NCI-H446 (cell line): ENCODE measurements at regions not wholly inside any gene's neighbourhood (a gene's known extent, or its start where the extent isn't known, plus 50 kb on each side); places are given as distances from the start of the nearest gene placed in this dataset.

Experiments used
- DNase-seq, 2 experiments: peaks; one replicate each; lab custom pipeline; 2025; lab: John Stamatoyannopoulos, UW

DNA sequence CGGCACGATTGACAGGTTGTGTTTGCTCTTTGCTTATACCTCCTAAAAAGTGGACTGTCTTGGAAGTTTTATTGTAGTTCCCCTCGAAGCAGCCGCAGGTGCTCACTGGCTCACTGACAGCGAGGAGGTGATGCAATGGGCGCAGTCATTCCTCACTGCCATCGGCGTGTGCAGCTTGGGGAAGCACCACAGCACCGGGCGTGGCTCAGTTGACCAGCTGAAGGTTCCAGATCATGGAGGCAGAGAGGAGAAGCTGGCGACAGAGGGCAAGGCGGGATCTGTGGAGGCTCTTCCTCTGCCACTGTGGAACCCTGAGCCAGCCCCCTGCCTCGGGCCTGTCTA is 72.1 kb upstream of the TNRC6C start:
- no peak for DNase-seq

DNA sequence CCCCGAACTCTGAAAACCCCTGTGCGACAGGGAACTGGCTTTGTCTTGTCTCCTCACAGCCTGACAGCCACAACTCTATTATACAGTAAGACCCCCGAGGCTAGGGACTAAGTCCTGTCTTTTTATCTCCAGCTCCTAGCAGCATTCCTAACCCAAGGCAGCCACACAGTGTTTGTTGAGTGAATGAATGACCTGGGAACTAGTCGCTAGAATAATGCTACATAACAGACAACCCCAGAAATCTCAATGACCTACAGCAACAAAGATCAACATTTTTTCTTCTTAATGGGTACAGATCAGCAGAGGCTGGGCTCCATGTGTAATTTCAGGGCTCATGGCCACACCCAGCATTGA is 71.4 kb upstream of the TNRC6C start:
- DNase-seq, result no peak

DNA sequence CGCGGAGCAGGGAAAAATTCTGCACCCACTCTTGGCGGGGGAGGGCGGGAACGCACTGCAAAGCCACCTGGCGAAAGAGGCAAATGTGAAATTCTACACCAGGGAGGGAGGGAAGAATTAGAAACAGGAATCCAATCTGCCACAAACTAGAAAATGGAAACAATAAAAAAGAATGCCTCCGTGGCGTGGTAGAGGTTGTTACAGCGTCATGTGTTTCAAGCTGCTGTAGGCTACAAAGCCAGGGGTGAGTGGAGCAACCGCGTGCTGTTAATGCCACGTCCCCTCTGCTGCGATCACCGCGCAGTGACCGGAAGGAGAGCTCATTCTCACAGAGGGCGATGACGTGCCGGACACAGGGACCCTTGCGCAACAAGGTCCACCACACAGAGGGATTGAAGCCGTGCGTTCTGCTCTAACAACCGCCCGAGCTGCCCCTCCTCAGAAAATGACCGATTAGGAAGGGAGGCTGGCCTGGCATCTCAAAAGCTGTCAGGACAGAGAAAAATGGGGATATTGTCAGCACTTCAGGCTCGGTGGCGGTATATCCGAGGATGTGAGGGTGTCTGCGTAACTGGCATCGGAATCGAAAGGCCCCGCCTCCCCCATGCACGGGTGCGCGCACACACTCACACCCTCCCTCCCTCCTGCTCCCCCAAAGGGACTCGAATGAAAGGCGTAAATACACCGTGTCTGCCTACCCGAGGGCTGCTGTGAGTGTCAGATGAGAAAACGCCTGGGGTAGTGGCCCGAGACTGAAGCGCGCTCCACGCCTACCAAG is 70.8 kb upstream of the TNRC6C start:
- no peak for DNase-seq

DNA sequence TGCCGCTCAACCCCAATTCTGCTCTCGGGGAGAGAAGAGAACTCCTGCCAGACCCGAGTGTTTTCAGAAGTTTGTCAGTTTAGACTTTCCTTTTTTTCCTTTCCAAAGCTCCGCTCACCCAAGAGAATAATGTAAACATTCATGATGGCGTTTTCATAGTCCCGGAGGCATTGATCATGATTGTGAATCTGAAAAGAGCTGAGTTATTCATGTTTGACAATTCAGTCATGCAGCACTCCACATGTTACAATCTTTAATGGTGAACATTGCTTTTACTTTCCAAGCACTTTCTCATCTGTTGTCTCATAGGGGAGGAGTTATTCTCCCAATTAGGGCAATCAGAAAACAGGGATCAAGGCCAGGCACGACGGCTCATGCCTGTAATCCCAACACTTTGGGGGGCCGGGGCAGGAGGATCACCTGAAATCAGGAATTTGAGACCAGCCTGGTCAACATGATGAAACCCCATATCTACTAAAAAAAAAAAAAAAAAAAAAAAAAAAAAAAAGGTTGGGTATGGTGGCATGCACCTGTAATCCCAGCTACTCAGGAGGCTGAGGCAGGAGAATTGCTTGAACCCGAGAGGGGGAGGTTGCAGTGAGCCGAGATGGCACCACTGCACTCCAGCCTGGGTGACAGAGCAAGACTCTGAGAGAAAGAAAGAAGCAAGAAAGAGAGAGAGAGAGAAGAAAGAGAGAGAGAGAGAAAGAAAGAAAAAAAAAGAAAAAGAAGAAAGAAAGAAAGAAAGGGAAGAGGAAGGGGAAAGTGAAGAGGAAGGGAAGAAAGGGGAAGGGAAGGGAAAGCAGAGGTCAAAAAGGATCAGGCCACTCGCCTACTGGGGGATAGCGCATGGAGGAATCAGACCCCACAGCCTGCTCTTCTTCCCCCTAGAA is 70.0 kb upstream of the TNRC6C start:
- no peak for DNase-seq

DNA sequence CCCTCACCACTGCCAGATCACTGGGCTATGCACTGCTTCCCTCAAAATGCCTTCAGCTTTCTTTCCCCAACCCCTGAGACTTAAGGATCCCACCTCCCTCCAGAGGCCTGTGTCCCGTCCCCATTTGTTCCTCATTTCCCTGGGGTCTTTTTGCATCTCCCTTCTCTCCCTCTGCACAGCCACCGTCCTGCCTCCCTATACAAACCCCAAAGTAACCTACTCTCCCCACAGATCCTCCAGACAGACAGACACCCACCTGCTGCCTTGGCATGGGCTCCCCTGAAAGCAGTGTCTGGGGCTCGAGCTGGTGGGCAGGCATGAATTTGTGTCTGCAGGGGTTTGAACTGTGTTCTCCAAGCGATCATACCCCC is 69.4 kb upstream of the TNRC6C start:
- no peak for DNase-seq

DNA sequence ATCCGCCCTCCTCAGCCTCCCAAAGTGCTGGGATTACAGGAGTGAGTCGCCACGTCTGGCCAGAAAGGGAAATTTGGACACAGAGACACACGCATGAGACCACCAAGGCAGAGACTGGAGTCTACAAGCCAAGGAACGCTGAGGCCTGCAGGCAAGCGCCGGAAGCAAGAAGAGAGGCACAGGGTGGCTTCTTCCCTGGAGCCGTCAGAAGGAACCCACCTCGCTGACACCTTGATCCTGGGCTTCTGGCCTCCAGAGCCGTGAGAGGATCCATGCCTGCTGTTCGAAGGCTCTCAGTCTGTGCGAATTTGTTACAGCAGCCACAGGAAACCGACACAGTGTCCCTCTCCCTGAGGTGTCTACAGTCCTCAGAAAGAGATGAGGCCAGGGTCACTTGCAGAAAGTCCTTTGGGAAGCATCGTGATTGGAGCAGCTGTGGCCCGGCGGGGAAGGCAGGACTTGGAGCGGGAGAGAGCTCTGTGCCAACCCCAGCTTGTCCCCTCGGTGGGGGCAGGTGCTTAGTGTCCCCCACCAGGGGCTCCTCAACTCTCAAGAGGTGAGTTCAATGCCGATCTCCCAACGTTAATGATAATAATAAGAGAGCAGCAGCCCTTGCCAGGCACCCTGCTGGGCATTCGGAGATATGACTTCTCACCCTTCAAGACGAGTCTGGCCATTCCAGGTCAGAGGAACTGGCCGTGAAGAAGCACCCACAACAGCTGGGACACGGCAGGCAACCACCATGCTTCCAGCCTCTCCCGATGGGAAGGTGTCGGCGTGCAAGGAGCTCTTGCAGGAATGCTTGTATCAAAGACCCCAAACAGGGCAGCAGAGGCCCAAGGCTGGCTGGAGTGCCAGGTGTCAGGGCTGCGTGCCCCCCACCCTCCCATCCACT is 68.4 kb upstream of the TNRC6C start:
- no peak for DNase-seq

DNA sequence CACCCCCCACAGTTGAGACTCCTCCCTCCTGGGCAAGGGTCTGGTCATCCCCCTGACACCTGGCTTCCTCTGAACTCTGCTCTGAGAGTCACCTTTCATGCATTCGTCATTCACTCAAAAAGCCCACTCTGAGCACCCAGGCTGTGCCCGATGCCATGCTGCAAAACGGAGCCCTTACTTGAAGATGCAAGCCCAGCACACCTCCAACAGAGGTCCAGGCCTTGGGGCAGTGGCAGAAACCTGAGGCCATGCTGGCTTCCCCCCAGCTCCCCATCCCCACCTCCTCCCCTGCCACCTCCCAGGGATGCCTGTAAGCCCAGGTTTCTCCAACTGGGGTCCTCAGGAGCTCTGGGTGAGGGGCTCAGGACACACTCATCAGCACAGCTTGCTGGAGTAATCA is 67.7 kb upstream of the TNRC6C start:
- DNase-seq, result no peak

DNA sequence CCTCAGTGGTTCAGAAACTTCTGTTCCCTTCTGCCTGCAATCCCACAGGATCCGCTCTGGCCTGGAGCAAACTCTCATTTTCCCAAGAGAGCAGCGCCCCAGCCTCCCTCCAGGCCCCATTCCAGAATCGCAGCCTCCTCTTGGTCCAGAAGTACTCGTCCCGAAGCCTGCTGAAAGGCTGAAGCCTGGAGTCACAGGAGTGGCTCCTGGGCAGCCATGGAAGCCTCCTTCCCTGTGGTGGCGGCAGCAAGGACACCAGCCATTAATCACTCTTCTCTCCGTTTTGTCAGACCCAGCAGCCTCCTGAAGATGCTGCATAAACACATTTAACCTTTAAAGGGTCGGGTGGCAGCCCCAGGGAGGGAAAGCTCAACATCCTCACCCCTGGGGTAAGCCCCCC is 66.9 kb upstream of the TNRC6C start:
- no peak for DNase-seq

DNA sequence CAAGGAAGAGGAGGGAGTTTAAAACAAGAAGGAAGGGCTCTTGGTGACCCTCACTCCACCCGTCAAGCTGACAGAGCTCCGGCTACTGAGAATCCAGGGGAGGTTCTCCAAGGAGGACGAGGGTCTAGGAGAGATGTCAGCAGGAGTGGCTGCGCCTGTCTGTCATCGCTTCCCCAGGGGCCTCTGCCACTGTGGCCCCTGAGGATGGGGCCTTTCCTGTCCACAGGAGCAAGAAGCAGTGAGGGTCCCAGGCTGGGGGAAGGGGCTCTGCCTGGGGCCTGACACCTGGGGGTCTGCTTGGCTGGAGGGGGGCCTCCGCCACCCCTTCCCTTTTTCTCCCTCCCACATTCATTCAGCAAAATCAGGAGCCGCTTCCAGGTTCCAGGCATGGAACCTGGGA is 66.5 kb upstream of the TNRC6C start:
- no peak for DNase-seq

DNA sequence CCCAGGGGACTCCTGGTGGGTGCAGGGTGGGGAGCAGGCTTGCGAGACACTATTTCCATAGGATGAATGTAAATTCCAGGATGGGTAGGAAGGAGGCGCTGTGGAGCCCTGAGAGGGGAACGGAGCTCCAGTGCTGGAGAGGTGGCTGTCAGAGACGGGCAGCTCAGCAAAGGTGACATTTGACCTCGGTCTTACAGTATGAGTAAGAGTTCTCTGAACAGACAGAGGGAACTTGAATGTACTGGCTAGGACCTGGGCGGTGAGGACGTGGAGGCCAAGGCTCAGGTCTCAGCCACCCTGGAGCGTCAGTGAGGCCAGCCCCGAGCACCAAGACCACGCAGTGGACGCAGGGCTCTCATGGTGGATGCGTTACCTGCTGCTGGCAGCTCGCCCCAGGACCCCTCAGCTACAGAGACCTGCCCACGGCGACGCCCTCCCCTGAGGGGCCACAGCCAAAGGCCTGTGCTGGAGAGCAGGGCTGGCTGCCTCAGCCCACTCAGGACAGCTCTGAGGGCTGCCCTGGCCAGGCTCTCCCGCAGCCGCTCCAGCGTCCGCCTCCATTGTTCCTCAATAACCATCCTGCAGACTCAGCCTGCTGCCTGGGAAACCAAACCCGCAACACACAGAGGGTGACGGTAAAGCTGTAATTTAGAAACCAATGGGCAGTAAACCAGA is 65.9 kb upstream of the TNRC6C start:
- no peak for DNase-seq

DNA sequence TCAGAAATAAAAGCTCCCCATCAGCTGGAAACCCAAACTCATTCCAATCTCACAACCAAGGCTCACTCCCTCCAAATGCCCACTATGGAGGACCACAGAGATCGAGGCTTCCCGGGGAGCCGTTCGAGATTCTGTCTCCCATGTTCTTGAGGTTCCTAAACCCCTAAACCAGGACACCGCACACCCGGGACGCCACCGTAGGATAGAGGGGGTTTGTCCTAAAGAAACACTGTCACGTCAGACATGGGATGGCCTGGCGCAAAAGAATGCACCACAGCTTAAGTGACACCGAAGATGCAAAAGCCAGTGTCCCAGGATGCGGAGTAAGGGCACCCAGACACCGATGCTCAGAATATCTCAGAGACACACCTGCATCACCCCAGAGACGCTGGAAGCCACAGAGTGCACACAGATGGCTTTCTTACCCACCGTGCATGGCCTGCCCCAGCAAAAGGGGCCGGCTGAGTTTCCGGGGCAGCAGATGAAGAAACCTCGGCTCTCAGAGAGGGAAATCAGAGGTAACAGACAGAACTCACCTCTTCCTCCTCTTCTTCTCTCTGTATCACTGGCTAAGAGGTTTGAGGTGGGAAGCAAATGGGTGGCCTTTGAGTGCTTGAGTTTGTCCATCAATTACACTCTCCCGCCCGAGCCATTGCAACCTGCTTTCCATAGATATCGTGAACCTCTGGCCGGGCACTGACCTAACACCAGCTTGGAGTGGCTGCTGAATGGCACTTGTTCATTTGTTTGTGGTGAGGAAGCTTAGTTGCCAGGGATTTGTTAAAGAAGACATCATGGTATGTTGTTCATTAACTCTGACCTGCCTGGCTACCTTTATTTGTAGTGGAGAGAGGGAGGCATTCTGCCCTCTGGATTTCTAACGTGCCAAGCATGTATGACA is 65.1 kb upstream of the TNRC6C start:
- DNase-seq, result no peak

DNA sequence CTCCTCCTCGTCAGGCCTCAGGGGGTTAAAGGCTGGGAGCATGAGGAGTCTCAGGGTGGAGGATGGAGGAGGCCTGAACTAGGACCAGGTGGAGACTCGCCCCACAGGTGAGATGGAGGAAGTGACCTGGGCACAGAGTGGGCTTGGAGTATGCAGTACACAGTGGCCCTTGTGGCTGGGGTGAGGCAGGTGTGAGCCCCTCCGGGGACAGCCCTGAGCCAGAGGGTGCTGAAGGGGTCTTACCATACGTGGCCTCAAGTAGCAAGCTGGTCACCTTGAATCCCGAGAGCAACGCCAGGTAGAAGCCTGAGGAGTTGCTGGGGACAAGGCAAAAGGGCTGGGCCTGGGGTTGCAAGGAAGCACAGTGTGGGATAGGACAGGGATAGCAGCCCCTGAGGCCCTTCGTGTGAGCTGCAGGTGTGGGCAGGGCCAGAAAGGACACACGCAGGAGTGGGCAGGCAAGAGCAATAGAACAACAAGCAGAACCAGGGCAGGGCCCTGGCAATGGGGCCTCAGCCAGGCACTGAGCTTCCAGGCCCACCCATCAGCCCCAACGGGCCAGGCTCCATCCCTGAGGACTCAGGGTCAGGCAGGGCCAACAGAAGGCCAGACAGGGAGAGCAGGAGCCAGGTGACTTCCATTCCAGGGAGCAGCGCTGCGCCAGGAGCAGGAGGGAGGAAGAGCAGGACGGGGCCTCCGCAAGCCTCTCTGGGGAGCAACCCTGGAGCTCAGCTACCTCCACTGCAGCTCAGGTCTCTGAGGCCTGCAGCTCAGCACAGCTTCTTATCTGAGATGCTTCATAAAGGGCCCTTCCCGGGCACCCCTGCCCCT is 64.2 kb upstream of the TNRC6C start:
- no peak for DNase-seq

DNA sequence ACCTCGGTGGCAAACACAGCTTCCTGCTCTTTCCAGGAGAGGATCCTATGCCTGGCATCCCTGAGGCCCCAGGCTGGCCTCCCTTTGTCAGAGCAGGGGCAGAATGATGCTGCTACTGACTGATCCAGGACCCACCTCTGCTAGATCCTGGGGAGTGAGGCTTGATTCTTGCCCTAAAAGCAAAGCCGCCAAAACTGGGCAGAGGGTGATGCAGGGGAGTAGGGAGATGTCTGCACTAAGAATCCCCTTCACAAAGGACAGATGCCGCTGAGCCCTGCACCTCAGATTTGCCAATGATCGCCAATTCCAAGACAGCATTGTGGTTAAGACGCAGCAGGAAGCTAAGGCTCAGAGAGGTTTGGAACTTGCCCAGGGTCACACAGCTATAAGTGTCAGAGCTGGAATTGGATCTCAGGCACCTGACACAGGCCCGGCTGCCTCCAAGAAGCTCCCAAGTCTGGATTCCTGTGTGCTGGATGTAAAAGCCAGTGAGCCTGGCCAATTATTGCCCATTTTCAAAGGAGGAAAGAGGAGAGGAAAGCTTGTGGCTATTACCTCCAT is 60.7 kb upstream of the TNRC6C start:
- no peak for DNase-seq

DNA sequence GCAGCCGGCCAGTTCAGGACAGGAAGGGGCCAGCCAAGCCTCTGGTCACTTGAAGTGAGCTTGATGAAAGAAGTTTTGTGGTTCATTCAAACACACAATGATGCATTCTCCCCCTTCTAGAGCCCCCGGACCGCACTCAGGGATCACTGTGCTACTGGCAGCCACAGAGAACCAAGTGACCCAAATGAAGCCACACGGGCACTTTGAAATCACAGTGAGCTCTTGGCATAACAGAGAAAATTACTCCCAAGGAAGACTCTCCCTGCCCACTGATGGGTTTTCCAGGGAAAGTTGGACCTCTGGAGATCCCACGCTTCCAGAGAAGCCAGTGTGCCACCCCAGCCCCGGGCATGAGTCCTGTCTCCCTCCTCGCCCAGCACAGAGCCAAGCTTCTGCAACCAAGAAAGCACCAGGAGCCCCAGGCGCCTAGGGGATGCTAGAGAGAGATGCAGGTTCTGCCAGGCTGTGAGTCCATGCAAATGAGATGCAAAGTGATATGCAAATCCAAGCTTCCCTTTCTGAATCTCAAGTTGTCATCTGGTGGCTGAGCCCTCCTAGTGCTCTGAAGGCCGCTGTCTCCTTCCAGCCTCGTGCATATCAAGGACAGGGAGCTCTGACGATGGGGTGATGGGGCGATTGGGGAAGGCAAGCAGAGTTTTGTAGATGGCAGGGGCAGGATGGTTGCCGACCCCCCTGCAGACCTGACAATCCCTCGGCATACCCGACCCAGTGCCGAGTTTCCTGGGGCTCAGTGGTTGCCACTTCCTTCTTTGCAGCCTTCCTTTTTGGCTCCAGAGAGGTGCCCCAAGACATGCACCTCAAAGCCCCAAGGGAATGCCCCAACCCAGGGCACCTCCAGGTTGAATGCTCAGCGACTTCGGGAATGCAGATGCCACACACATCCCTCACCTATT is 59.7 kb upstream of the TNRC6C start:
- no peak for DNase-seq

DNA sequence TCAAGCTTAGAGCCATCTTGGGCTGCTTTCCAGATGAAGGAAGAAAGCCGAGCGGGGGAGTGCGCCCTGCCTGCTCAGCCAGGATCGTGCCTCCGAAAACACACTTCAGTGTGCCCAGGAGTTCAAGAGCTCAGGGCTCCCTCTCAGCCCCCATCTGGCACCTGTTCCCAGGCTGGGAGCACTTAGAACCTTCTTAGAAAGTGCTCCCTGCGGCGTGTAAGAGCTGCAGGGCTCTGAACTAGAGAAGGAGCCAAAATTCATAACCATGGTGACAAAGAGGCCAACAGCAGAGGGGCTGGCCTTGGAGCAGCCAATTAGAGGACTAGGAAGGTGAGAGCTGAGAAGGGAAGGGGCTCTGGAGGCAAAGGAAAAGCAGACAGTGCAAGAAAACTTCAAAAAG is 59.0 kb upstream of the TNRC6C start:
- DNase-seq, result peak; percentile 26 to 56

DNA sequence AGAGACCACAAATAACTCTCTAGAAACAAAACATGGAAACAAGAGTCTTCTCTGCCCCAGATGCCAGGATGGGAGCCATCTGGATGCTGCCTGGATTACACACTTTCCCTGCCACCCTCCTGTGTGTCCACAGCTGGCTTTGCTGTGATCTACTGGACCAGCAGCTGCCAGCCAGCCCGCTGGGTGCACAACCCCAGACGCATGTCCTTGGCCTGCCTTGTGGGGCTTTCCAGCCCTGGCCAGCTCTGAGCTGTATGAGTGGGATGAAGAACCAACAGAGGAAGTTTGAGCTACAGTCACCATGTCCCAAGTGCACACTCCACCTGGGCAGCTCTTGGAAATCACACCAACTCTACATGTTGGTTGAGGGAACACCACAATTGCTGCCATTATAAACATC is 57.0 kb upstream of the TNRC6C start:
- no peak for DNase-seq

DNA sequence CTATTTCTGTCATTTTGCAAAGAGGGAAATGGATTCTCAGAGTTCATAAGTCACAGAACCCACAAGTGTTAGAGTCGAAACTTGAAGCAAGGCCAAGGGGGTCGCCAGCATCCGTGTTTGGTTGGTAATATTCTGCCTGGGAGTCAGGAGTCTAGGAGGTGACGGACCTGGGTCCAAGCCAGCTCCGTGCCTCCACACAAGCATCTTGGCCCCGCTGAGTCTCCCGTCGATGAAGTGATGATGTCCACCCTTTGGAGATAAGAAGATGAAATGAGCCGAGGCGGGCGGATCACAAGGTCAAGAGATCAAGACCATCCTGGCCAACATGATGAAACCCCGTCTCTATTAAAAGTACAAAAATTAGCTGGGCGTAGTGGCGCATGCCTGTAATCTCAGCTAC is 53.2 kb upstream of the TNRC6C start:
- DNase-seq, result no peak

DNA sequence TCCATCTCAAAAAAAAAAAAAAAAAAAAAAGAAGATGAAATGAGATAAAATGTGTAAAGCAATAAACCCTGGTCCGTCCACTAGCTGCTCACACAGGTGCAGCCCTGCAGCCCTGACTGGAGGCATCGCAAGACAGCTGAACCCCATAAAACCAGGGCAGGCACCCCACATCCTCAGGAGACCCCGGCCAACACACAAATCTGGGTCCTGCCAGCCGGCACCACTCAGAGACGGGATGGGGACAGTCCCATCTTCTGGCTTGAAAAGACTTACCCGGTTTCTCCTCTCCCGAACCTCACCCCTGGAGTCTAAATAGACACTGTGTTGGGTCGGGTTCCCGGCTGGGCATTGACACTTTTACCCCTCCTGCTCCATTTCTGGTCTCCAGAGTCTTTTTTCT is 52.7 kb upstream of the TNRC6C start:
- no peak for DNase-seq

DNA sequence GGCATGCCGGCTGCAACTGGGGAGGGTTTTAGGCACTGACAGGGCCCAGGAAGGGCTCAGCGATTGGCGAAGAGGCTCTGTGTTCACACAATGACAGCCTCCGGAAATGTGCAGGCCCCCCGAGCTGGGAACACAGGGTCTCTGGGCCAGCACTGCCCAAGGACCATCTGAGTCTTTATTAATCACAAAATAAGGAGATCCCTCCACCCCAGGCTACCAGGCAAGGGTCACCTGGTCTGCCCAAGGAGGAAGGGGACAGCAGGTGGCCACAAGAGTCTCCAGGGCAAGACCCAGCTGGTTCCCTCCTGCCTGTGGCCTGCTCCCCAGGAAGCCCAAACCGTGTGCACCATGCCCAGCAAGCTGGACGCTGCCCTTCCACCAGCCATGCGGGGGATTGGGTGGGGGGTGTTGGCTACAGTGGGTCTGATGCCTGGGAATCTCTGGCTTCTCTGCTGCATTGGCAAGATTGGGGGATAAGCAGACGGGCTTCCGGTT is 52.1 kb upstream of the TNRC6C start:
- DNase-seq, result no peak
